ENCODE measurements at regions not wholly inside any gene's neighbourhood (a gene's known extent, or its start where the extent isn't known, plus 50 kb on each side); places are given as distances from the start of the nearest gene placed in this dataset.

DNA sequence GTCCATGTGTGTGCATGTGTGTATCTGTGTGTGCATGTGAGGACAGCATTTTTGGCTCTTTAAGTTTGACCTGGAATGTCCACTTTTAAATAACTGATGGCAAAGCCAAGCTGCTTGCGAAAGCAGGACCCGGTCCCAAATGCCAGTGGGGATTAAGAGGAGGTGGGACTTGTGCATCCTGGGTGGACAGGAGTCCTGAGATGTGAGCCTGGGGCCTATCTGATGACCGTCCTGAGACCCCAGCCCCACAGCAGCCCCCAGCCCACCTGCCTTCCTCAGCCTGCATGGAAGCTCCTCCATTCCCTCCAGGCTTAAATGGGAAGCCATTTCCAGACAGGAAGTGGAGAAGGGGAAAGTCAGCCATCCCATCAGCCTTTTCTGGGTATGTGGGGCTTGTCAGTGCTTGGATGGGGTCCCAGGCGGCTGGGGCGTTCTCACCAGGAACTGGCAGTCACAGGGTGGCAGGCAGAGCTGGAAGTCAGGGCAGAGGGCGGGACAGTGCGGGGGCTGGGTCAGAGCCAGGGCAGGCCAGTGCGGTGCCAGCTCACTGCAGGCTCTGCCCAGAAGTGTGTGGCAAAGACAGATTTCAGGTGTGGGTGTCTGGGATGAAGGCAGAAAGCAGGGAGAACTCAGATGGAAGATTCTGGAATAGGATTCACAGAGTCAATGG lies 117.8 kb downstream of the ACKR3 start:
- TF ChIP-seq NFIC (IDR thresholded peaks at IDR 0.05) = no peak
- no peak for TF ChIP-seq CREB1 (IDR thresholded peaks at IDR 0.05; ENCODE audit: low read depth)
- TF ChIP-seq, protein P1, sequence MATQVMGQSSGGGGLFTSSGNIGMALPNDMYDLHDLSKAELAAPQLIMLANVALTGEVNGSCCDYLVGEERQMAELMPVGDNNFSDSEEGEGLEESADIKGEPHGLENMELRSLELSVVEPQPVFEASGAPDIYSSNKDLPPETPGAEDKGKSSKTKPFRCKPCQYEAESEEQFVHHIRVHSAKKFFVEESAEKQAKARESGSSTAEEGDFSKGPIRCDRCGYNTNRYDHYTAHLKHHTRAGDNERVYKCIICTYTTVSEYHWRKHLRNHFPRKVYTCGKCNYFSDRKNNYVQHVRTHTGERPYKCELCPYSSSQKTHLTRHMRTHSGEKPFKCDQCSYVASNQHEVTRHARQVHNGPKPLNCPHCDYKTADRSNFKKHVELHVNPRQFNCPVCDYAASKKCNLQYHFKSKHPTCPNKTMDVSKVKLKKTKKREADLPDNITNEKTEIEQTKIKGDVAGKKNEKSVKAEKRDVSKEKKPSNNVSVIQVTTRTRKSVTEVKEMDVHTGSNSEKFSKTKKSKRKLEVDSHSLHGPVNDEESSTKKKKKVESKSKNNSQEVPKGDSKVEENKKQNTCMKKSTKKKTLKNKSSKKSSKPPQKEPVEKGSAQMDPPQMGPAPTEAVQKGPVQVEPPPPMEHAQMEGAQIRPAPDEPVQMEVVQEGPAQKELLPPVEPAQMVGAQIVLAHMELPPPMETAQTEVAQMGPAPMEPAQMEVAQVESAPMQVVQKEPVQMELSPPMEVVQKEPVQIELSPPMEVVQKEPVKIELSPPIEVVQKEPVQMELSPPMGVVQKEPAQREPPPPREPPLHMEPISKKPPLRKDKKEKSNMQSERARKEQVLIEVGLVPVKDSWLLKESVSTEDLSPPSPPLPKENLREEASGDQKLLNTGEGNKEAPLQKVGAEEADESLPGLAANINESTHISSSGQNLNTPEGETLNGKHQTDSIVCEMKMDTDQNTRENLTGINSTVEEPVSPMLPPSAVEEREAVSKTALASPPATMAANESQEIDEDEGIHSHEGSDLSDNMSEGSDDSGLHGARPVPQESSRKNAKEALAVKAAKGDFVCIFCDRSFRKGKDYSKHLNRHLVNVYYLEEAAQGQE (IDR thresholded peaks at IDR 0.05; ENCODE audit: low read depth) = no peak
- TF ChIP-seq TEAD4 (IDR thresholded peaks at IDR 0.05) = no peak

Data from Ishikawa (cell line).